GM21423 (cell line): ENCODE measurements at regions not wholly inside any gene's neighbourhood (a gene's known extent, or its start where the extent isn't known, plus 50 kb on each side); places are given as distances from the start of the nearest gene placed in this dataset.
A peak's percentile ranks its signal among the peaks of the same experiment; 100 is the strongest.
"Not testable (repeated sequence)": the region's sequence is repeated elsewhere in the genome, so short reads cannot be mapped to it uniquely, and the experiment has no call there.

Experiments
- ATAC-seq: cut with Tn5 transposase; IDR thresholded peaks from one replicate; pipeline ENCODE4 v1.9.1; 2021; ENCODE audit warnings: mild to moderate bottlenecking, moderate library complexity; ENCODE audit not compliant: unreplicated experiment

DNA sequence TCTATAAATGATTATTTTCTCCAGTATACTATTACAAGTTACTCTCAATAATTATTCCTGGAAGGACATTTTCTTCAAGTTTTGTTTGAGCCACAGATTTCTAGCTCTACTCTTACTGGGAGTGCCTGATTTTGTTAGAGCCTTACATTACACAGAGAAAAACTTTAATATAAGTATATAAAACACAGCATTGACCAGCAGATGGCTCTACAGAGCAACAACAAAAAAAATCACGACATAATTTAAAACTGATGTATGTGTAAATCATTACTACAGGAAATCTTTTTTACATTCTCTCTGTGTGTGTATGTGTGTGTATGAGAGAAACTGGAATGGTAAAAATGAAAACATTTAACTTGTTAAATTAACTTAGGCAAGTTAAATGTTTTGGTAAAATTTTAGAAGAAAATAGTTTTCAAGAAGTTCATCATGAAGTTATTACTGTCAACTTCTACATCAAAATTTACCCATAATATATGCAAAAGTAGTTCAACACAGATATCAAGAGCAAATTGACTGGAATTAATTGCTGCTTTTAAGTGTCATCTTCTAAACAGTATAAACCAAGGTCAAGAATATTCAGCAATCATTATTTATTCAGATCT lies 103.3 kb downstream of the MDH1 start:
- ATAC-seq = no peak

DNA sequence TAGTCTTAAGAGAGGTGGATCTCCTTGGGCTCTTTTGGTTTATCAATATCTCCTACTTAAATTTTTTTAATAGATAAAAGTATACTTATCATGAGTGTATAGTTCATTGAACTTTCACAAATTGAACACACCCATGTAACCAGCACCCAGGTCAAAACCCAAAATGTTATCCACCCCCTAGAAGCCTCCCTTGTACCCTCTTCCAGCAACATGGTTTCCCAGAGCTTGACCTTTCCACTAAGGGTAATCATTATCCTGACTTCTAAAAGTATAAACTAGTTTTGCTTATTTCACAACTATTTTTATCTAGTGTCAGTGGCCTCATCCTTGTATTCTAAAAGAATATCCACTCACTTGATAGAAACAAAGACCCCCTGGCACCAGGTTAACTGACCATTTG lies 106.8 kb downstream of the MDH1 start:
- no peak for ATAC-seq

DNA sequence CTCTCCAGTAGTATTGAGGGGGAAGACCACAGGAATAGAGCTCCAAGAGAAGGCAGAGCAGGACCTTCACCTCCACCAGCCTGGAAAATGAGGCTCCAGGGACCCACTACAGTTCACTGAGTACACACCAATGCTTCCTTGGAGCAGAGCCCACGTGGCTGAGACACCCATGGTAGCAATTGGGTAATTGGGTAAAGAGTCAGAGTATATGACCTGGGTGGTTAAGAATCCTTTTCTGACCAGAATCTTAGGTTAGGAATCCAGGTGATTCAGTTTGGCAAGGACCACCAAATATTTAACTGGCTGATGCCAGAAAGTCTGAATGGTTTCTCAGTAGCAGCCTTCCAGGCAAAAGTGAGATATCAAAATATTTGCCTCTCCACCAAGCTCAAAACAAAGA lies 107.7 kb downstream of the MDH1 start:
- ATAC-seq = no peak

DNA sequence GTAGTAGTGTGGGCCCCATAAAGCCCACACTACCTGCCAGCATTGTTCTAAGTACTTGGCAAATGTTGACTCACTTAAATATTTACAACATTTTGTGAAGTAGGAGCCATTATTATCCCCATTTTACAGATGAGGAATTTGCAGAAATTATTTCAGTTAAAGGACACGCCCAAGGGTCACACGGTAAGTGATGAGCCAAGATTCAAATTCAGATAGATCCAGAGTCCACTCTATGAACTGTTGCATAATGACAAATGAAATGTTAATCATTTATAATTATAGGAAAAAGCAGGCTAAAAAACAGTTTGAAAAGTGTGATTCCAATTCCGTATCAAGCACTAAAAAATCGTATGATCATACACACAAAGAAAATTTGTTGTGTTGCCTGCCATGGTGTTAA lies 108.4 kb downstream of the MDH1 start:
- no peak for ATAC-seq

DNA sequence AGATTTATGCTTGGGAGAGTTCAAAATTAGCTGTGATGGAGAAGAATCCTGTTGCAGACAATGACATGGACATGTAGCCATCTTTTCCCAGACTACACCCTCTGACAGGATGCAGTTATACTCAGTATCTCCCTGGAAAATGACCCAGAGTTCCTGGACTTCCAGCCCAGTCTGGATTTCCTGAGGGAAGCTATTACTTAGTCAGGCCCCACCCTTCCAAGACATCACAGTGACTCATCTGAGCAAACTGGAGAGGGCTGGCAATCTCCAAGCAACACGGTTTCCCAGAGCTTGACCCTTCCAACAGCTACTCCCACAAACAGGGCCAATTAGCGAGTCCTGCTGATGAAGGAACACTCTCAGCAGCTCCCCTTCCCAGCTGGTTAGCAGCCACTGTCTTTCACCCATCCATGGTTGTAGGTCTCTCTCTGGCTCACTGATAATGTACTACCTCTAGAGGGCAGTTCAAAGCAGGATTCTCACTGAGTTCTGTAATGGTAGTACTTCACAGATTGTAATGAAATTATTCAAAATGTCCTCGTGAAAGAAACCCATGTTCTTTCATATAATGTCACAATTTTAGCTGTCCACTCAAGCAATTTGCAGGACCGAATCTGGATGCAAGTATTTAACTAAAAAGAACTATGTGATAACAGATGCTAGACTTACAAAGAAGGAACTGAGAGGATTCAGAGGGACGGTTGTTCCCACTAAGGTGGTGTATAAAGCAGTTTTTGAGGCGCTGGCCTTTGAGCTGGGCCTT lies 110.2 kb downstream of the MDH1 start:
- peak; percentile 67 for ATAC-seq

DNA sequence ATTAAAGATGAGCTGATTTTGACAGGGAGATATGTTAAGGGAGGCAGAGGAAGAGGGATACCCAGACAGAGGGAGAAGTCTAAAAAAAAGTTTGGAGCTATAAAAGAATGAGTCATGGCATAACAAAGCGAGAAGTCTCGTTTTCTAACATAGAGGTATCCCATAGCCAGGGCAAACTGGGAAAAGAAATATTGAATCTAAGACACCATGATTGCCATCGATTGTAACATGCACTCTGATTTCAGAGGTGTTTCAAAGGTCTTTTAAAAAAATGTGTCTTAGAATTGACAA lies 110.7 kb downstream of the MDH1 start:
- no peak for ATAC-seq

DNA sequence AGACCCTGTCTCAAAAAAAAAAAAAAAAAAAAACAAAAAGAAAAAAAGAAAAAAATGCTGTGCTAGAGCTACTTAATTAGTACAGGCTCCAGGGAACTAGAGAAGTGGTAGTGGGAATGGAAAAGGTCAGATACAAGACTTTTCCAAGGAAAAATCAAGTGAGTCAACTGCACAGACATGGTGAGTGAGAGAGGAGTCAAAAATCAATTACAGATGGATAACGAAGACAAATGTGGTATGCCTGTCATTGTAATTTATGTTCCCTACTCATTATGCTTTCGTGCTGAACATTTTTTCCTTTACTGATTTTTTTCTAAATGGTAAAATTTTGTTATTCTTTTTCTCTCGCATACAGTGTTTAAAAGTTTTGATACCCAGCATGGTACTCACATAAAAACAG lies 111.5 kb downstream of the MDH1 start:
- no peak for ATAC-seq

DNA sequence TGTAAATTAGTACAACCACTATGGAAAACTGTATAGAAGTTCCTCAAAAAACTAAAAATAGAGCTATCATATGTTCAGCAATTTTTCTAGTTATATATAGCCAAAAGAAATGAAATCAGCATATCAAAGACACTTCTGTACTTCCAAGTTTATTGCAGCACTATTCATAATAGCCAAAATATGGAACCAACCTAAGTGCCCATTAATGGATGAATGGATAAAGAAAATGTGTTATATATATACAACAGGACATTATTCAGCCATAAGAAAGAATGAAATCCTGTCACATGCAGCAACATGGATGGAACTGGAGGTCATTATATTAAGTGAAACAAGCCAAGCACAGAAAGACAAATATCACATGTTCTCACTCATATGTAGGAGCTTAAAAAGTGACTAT lies 112.6 kb downstream of the MDH1 start:
- ATAC-seq = no peak

DNA sequence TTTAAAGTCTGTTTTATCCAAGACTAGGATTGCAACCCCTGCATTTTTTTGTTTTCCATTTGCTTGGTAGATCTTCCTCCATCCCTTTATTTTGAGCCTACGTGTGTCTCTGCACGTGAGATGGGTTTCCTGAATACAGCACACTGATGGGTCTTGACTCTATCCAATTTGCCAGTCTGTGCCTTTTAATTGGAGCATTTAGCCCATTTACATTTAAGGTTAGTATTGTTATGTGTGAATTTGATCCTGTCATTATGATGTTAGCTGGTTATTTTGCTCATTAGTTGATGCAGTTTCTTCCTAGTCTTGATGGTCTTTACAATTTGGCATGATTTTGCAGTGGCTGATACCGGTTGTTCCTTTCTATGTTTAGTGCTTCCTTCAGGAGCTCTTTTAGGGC lies 117.3 kb downstream of the MDH1 start:
- not testable (repeated sequence) for ATAC-seq

DNA sequence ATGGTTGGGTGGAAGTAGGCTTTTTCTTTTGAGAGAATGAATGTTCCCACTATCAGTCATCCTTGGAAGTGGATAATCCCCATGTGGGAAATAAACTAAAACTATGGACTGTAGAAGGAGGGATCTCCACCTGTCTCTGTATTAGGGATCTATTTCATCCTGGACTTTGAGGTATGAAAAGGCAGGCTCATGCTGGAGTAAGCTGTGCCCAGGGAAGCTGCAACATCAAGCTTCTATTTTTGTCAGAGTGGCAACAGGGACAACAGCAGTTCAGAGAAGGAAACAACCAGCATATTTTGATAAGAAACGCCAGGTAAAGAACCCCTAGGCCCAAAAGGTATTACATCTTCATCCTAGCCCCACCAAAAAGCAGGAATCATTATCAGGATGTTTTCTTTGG lies 122.0 kb downstream of the MDH1 start:
- no peak for ATAC-seq

DNA sequence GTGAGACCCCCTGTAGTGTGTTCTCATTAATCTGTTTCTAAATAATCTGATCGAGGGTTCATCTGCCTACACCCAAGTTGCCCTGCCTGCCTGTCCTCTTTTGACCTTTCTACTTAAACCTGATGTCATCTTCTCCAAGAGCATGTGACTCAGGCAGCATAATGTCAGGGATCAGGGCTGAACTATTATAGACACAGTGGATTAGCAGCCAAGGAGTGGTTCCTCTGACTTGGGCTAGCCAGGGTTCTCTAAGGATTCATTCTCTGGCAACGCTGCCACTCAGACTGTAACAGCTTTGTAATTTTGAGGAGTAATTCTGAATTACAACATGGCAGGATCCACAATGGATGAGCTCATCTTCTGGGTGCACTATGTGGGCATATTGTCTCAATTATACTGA lies 124.0 kb downstream of the MDH1 start:
- no peak for ATAC-seq

DNA sequence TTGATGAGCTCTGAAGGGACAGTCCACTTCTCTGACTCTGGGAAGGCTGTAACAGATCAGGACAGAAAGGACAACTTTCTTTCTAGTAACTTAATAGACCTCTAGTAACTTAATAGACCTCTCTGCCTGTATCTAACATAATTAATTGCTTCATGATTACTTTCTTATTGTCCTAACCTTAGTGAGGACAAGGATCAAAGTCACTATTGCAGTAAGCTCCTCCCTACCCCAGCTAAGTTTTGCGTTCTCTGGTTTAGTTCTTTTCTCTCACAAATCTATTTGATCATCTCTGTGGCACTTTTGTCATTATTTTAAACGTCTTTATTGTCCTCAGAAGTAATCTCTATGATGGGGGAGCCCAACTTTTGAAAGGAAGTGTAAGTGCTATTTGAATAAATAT lies 125.5 kb upstream of the UGP2 start:
- ATAC-seq = no peak

DNA sequence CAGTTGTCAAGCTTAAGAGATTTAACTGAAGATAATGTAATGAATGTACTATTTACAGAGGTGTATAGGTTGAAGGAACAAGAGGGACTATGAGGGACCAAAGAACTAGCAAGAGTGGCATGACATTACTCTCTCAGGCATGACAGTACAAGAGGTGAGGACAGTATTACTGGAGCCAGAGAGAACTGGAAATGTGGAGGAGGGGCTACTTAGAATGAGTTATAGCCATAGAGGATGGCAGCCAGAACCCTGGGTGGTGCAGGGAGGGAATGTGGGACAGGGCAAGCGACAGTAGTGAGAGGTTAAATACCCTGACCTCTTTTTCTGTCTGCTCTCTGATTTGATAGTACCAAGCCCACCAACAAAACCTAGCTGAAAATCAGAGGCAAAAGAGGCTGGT lies 122.6 kb upstream of the UGP2 start:
- no peak for ATAC-seq

DNA sequence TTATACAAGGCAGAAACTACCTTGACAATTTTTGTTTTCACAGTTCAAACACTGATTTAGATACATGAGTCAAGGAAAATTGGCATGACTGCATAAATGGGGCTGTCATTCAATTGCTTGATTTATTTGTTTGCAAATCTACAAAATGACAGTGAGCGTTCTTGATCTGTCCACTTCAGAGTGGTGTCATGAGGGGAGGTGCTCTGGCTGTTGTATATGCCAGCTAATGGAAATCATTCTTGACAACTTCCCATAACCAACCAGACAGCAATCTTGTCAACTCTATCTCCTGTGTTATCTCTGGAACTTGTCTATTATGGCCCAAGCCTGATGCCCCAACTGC lies 120.6 kb upstream of the UGP2 start:
- no peak for ATAC-seq

DNA sequence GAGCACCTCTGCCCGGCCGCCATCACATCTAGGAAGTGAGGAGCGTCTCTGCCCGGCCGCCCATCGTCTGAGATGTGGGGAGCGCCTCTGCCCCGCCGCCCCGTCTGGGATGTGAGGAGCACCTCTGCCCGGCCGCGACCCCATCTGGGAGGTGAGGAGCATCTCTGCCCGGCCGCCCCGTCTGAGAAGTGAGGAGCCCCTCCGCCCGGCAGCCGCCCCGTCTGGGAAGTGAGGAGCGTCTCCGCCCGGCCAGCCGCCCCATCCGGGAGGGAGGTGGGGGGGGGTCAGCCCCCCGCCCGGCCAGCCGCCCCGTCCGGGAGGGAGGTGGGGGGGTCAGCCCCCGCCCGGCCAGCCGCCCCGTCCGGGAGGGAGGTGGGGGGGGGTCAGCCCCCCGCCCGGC lies 119.4 kb upstream of the UGP2 start:
- not testable (repeated sequence) for ATAC-seq

DNA sequence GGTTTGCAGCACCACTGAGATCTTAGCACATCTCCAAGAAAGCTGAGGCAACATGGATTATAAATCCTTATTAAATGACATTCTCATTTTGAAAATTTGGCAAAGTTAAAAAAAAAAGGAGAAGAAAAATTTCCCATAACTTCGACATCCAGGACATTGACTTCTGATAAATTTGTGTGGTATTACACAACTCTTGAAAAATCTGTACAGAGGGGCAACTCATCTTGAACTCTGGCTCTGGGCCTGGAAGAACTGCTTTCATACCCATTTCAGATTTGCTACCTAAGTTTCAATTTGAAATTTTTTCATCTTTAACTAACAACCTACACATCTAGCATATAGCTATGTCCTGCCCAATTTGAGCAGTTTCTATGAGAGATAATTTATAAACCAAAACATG lies 118.0 kb upstream of the UGP2 start:
- no peak for ATAC-seq

DNA sequence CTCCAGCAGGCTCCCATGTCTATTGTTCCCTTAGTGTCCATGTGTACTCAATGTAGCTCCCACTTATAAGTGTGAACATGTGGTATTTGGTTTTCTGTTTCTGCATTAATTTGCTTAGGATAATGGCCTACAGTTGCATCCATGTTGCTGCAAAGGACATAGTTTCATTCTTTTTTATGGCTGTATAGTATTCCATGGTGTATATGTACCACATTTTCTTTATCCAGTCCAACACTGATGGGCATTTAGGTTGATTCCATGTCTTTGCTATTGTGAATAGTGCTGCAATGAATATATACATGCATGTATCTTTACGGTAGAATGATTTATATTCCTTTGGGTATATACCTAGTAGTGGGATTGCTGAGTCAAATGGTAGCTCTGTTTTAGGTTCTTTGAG lies 116.5 kb upstream of the UGP2 start:
- ATAC-seq = not testable (repeated sequence)

DNA sequence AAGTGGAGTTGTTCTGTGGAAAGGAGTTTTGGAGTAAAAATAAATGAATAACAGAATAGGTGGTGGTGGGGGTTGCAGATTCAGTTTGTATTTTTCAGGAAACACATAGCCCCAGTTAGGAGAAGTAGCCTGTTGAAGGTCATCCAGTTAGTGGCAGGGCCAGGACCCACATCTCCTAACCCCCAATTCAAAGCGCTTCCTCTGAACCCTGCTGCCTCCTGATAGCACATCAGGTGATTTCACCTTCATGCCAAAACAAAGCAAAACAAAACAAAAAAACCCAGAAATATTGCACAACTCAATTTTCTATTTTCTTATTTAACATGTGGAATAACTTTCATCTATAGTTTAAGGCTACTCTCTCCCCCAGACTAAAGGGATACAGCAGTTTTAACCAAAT lies 112.3 kb upstream of the UGP2 start:
- no peak for ATAC-seq

DNA sequence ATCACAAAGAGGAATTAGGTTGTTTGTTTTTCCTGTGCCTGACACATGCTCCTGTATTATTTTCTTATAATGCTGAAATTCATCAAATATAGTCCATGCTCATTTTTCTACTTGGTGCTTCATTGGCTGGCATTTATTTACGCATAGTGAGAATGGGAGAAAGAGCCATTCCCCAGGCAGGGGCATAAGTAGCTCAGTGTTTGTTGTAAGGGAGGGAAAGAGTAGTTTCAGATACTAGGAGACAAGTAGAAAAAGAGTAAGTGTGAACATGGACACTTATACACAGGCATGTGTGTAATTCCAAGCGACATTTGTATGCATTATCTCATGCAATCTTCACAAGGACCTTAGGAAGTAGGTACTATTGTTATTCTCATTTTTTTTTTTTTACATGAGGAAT lies 111.9 kb upstream of the UGP2 start:
- no peak for ATAC-seq

DNA sequence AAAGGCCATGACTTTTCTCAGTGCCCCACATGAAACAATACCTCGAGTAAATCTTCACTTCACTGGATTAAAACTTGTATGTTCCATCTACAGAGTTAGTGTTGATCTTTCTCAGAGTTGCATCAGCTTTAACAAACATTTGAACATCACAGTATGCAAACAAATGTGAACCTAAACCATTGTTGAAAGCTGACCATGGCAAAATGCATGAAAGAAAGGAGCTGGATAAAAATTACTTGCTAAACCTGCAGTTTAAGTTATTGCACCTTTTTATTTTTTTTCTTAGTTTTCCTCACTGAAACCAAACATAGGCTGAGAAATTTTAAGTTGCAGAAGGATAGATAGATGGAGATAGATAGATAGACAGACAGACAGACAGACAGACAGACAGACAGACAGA lies 107.2 kb upstream of the UGP2 start:
- no peak for ATAC-seq

DNA sequence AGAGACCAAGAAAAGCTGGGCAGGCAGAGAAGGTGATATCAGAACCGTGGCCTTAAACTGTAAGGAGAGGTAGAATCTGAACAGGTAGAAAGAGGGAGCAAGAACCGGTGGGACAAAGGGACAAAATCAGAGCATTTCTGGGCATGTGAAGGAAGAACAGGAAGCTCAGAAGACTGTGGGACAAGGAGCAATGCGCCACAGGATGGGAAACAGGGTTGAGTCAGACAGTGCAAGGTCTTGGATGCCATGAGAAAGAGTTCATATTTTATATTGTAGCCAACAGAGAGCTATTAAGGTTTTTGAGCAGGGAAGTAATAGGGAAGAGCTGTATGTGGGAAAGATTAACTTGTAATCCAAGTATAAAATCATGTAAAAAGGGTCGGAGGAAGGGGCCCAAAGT lies 106.4 kb upstream of the UGP2 start:
- no peak for ATAC-seq

DNA sequence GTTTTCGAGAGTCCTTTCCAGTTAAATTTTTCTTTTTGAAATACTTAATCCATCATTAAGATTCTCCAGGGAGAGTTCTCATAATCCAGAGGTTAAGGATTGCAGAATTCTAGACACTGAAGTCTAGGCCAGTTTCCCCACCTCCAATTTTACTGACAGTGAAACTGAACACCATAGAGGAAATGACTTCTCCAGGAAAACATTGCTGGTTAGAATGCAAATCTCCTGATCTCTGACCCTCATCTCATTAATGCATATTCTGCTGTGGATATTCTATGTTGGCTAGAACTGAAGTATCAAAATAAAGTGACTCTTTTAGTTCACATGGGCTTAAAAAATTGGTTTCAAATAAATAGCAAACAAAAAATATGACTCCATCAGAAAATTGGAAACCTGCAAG lies 105.8 kb upstream of the UGP2 start:
- no peak for ATAC-seq

DNA sequence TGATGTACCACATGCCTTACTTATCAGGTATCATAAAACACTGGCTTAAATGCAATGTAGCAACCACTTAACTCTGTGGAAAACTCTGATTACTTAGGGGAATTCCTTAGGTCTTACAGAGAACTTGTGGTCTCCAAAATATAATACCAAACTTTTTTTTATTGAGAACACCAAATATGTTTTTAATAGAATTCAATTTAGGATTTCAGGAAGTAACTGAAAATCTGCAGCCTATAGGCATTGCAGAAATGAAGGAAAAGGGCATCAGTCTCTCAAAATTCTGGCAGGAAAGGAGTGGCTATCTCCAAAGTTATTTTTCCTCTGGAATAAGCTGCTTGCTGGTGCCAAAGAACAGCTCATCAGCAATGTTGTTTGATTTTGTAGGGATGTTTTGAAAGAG lies 105.3 kb upstream of the UGP2 start:
- no peak for ATAC-seq
